GM23338 (cell line): ENCODE measurements at regions not wholly inside any gene's neighbourhood (a gene's known extent, or its start where the extent isn't known, plus 50 kb on each side); places are given as distances from the start of the nearest gene placed in this dataset.

Experiments used
- ATAC-seq: fragments of 200-7000 bp; cut with Tn5 transposase; 3 replicates; pipeline ENCODE4 v1.9.1; 2020
- DNase-seq: peaks from one replicate; pipeline ENCODE4 v3.0.0-alpha.2; 2015; ENCODE audit warnings: low spot score
- H2AFZ ChIP-seq: fragments of 200-600 bp; sonication (generic); 2 replicates; pipeline ENCODE4 v1.8.0; 2016; ENCODE audit warnings: antibody characterized with exemption, mild to moderate bottlenecking, moderate library complexity
- H3F3A ChIP-seq: fragments of 200-600 bp; sonication (generic); replicated peaks from 2 replicates; pipeline ENCODE4 v1.8.0; 2017; ENCODE audit warnings: antibody characterized with exemption, mixed run types, low read depth
- H3K27ac ChIP-seq: fragments of 200-600 bp; sonication (generic); 2 replicates; pipeline ENCODE4 v1.6.1; 2016; ENCODE audit warnings: low read depth
- H3K27me3 ChIP-seq: fragments of 200-600 bp; sonication (generic); 2 replicates; pipeline ENCODE4 v1.8.0; 2016; ENCODE audit warnings: mild to moderate bottlenecking, mixed run types, moderate library complexity; ENCODE audit not compliant: insufficient read depth
- H3K36me3 ChIP-seq: fragments of 200-600 bp; sonication (generic); 2 replicates; pipeline ENCODE4 v1.8.0; 2016; ENCODE audit warnings: mild to moderate bottlenecking; ENCODE audit not compliant: insufficient read depth
- H3K4me1 ChIP-seq: fragments of 200-600 bp; sonication (generic); 2 replicates; pipeline ENCODE4 v1.8.0; 2016; ENCODE audit warnings: mild to moderate bottlenecking, moderate library complexity; ENCODE audit not compliant: insufficient read depth
- H3K4me2 ChIP-seq: fragments of 200-600 bp; sonication (generic); 2 replicates; pipeline ENCODE4 v1.7.1; 2017; ENCODE audit warnings: mixed run types
- H3K4me3 ChIP-seq: fragments of 200-600 bp; sonication (generic); 2 replicates; pipeline ENCODE4 v1.6.1; 2016; ENCODE audit warnings: mixed run types
- H3K79me2 ChIP-seq: fragments of 200-600 bp; sonication (generic); replicated peaks from 2 replicates; pipeline ENCODE4 v1.8.0; 2017; ENCODE audit warnings: mild to moderate bottlenecking; ENCODE audit not compliant: insufficient read depth
- H3K9me2 ChIP-seq: fragments of 200-600 bp; sonication (generic); 2 replicates; pipeline ENCODE4 v1.8.0; 2017; ENCODE audit not compliant: insufficient read depth
- H4K20me1 ChIP-seq: fragments of 200-600 bp; sonication (generic); replicated peaks from 2 replicates; pipeline ENCODE4 v1.8.0; 2017; ENCODE audit warnings: mild to moderate bottlenecking; ENCODE audit not compliant: insufficient read depth
- H3K27ac Mint-ChIP-seq: 2 replicates; pipeline ENCODE4 v1.8.0; 2020; ENCODE audit warnings: inconsistent platforms, mild to moderate bottlenecking, moderate library complexity, mixed read lengths
- H3K27me3 Mint-ChIP-seq: 3 replicates; pipeline ENCODE4 v1.8.0; 2022; ENCODE audit warnings: low read depth, mild to moderate bottlenecking, moderate library complexity, mixed read lengths, inconsistent platforms; ENCODE audit not compliant: insufficient read depth, poor library complexity
- H3K36me3 Mint-ChIP-seq: 3 replicates; pipeline ENCODE4 v1.8.0; 2021; ENCODE audit warnings: low read depth, mild to moderate bottlenecking, inconsistent platforms, moderate library complexity, mixed read lengths
- H3K4me1 Mint-ChIP-seq: 3 replicates; pipeline ENCODE4 v1.8.0; 2020; ENCODE audit warnings: mild to moderate bottlenecking, inconsistent platforms, mixed read lengths
- H3K4me3 Mint-ChIP-seq: 3 replicates; pipeline ENCODE4 v1.8.0; 2021; ENCODE audit warnings: moderate library complexity, mild to moderate bottlenecking, inconsistent platforms, mixed read lengths
- H3K9me3 Mint-ChIP-seq: 3 replicates; pipeline ENCODE4 v1.8.0; 2020; ENCODE audit warnings: moderate library complexity, mild to moderate bottlenecking, inconsistent platforms, mixed read lengths
- NANOG ChIP-seq: IDR thresholded peaks from 2 replicates; pipeline ENCODE4 v1.6.1; 2016; ENCODE audit warnings: antibody characterized with exemption, borderline replicate concordance
- REST ChIP-seq: IDR thresholded peaks from one replicate; pipeline ENCODE4 v1.6.1; 2018; ENCODE audit warnings: antibody characterized with exemption; ENCODE audit not compliant: unreplicated experiment
- STAT1 ChIP-seq: IDR thresholded peaks from one replicate; pipeline ENCODE4 v1.6.1; 2016; ENCODE audit warnings: antibody characterized with exemption; ENCODE audit not compliant: unreplicated experiment
- ZNF114 ChIP-seq: fragments of 250-450 bp; sonication (Bioruptor Pico); IDR thresholded peaks from 2 replicates; pipeline ENCODE4 v1.5.0; 2020; ENCODE audit warnings: mild to moderate bottlenecking, moderate library complexity
- ZNF331 ChIP-seq: fragments of 250-450 bp; sonication (Bioruptor Pico); IDR thresholded peaks from 2 replicates; pipeline ENCODE4 v1.5.0; 2020; ENCODE audit warnings: low read depth, mild to moderate bottlenecking, moderate library complexity
- ZNF462 ChIP-seq: fragments of 250-450 bp; sonication (Bioruptor Pico); IDR thresholded peaks from 2 replicates; pipeline ENCODE4 v1.5.0; 2020; ENCODE audit warnings: mild to moderate bottlenecking, moderate library complexity

GRCh38 chr2:8514796-8515758 is 166.8 kb upstream of the ID2 start:
- H3K4me2 ChIP-seq = no peak overlapping the region
- H3K36me3 Mint-ChIP-seq = peaks cover 14% of the 10 kb centered on the region
- no peak overlapping the region for H3K4me3 ChIP-seq
- H3K27ac Mint-ChIP-seq = no peak overlapping the region
- no peak overlapping the region for H3K27ac ChIP-seq
- no peak for ATAC-seq
- peaks cover 25% of the 10 kb centered on the region for H3K9me3 Mint-ChIP-seq
- no peaks in the 10 kb centered on the region for H3K9me2 ChIP-seq
- no peak overlapping the region for H2AFZ ChIP-seq
- no peaks in the 10 kb centered on the region for H3K4me1 ChIP-seq
- no peaks in the 10 kb centered on the region for H3K79me2 ChIP-seq
- H3F3A ChIP-seq = no peaks in the 10 kb centered on the region
- H3K4me1 Mint-ChIP-seq = no peaks in the 10 kb centered on the region; the same call in 2 of the 3 replicates
- no peaks in the 10 kb centered on the region for H4K20me1 ChIP-seq
- H3K27me3 ChIP-seq = no peaks in the 10 kb centered on the region
- H3K27me3 Mint-ChIP-seq = peaks cover 6% of the 10 kb centered on the region
- H3K4me3 Mint-ChIP-seq = no peak overlapping the region
- H3K36me3 ChIP-seq = no peaks in the 10 kb centered on the region
- DNase-seq = no peak
- TF ChIP-seq ZNF331 (no peak), REST (no peak), ZNF114 (CRISPR knock-in tag) (no peak), NANOG (no peak), STAT1 (no peak), ZNF462 (CRISPR knock-in tag) (no peak)
